ENCODE measurements at regions not wholly inside any gene's neighbourhood (a gene's known extent, or its start where the extent isn't known, plus 50 kb on each side); places are given as distances from the start of the nearest gene placed in this dataset.

DNA sequence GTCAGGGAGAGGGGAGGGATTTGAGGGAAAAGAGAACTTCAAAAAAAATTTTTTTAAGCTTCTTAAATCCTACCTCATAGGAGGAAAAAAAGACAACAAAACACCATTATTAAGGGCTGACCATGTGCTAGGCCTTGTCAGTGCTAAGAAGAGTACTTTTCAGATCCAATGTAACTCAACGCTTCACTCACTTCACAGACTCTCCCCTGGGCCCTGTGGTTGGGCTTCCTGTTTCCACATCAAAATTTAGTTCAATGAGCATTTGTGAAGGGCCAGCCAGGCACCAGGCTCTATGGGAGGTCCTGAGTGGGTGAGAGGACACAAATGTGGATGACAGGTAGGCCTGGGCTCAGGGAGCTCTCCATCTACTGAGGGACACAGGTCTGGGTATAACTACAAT is 249.8 kb downstream of the PTEN start:
- no peak for DNase-seq

DNA sequence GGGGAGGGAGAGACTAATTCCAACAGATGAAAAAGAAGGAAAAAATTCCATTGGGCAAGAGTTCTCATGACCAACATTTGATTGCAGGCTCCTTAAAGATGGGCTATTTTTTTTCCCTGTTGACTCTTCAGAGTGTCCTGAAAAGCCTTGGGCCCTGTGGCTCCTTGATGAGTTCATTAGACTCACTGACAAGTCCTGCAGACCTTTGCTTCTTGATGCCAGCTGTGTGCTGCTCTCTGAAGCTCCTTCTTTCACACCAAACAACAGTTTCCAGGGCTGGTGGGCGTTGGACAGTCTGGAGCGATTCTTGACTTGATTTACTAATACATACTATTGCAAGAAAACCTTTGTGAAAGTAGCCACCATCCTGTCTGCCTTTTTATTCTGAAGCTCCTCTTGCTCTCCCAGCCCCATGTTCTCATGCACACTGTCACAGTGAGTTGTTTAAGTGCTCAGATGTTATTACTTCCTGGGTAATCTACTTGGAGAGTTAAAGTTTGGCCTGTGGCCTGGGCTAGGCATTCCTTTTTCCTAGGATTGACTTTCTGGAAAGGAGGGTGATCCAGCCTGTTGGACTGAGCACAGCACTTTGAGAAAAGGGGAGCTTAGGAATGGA is 250.3 kb downstream of the PTEN start:
- DNase-seq: no peak

DNA sequence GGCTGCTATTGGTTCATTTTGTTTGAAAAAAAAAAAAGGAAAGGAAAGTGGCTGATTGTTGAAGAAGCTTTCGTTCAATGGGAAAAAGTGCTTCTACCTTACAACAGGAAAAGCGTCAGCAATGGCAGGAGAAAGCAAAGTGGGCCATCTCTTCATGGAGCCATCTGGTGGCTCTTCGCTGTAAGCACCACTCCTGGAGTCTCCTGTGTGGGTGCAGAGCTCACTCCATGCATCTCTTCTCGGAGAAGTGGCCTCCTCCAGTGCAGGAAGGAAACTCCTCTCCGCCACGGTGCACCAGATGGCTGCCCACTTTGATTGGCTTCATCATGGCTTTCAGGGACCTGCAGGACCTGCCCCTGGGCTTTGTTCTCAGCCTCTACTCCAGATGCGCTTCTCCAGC is 250.9 kb downstream of the PTEN start:
- peak; percentile 53 for DNase-seq

DNA sequence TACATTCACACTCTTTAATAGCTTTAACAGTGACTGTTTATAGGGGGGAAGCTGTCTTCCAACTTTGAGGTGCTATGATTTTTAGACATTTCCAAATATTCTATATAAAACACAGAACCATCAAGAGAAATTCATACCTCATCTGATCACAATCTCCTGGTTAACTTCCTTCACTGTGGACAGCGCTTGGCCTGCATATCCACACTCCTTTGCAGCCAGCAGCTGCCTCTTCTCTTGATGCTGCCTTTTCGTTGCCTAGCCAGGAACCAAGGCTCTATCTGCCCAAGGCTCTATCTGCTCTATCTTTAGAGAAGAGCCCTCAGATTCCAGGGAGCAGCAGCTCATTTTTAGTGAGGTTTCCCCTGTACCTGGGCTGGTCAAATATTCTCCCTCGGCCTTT is 252.0 kb downstream of the PTEN start:
- DNase-seq: no peak

DNA sequence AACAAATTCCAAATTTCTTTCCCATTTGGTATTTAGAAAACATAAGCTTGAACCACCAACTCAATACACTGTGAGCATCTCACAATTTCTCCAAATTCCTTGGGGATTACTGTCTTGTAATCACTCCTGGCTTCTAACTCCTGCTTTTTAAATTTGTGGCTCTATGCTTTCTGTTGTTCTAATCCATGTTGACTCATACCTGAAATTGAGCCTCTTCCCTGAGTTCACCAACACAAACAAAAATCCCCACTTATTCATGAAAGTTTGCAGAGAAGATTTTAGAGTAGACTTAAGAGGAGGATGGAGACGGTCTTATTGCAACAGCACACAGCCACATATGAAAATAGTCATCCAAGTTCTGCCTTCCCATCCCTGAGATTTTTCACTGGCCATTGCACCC is 252.5 kb downstream of the PTEN start:
- no peak for DNase-seq

DNA sequence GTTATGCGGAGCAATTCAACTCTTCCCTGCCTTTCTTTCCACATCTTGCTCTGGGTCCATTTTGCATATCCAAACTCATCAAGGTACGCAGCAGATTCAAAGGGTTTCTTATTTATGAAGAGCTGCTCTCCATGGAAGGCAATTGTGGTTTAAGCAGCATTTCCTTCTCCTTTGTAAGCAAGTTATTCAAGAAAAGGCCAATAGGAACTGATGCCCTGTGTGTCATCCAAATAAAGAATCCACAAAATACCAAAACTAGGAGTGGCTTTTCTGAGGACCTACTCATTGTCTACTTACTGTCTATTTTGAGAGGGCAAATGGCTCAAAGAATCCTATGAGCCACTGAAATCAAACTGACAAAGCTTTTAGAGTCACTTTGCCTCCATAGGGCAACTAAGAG is 253.1 kb downstream of the PTEN start:
- no peak for DNase-seq

DNA sequence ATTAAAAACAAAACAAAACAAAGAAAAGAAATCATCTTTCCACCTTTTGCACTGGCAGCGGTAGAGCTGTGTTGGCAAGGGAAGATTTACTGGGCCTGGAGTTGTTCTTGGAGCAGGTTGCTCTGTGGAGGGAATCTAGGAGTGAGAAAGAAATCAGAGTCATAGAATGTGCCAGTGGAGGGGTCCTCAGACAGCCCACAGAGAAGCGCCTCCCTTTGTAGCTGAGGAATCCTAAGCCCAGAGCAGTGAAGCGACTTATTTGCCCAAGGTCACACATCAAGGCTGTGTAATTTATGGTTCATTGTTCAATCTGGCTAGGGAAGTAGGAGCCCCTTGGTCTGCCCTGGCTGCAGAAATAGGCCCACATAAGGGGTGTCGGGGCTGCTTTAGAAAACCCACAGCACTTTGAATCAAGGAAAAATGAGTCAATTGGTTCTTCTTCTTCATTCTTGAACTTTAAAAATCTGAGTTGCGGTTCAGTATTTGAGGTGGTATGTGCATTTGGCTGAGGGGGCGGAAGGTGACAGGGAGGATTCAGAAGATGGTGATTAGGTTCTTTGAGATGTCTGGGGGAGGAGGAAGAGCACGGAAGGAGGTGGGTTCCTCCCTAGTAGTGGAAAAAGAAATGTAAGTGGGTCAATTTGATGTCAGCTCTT is 253.7 kb downstream of the PTEN start:
- DNase-seq: no peak

DNA sequence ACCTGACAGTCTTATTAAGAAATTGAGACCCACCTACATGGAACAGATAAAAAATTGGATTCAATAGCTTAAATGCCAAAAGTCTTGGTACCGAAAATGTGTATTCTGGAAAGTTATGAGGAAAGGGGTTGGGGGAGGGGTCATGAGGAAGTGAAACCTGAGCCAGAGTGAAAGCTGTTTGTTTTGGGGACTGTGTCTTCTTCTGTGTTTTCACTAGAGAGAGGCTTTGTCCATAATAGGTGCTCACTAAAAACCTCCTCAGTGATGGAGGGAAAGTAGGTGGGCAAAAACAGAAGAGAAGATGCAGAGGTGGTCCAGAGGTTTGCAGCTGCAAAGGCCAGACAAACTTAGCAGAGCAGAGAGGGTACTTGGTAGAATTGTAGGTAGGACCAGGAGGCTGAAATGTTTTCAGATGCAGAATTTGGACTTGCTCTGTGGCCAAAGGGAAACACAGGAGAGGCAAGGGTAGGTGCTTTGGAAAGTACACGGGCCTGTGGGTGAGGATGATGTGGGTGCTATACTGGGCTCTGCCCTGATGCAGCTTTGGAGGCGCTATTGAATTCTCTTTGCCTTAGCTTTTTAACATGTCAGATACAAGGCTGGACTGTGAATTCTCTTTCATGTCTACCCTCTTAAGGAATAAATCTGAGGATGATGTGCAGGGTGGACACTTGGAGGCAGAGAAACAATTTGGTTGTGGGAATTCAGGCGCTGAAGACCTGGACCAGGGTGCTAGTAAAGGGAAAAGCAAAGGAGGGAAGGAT is 254.6 kb downstream of the PTEN start:
- no peak for DNase-seq

DNA sequence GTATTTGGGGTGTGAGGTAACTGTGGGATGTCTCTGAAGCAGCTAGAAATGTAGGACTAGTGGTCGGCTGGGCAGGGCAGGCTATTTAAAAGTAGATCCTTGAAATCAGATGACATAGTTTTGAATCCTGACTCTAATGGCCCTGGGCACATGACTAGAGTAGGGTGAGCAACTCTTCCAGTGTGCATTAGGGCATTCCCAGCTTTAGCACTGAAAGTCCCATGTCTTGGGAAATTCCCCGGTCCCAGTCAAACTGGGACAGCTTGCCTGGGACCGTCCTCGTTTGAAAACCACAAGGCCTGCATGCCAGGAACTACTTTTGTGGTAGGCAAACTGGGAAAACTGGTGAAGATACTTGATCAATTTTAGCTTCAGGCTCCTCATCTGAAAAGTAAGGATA is 255.3 kb downstream of the PTEN start:
- no peak for DNase-seq

DNA sequence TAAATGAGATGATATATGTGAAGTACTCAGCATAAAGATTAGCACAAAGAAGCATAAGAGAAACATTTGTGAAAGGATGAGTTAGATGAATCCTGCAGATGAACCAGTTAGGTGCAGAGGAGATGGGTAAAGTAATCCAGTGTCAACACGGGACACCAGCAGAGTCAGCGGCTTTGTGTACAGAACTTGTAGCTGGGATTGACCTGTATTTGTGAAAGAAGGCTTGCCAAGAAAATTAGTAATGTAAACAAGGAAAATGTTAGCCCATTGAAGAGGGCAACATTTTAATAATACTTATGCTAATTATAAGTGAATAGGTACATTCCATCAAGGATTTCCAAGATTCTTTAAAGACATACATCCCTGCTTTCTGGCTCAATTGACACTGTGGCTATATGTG is 255.7 kb downstream of the PTEN start:
- DNase-seq: no peak

DNA sequence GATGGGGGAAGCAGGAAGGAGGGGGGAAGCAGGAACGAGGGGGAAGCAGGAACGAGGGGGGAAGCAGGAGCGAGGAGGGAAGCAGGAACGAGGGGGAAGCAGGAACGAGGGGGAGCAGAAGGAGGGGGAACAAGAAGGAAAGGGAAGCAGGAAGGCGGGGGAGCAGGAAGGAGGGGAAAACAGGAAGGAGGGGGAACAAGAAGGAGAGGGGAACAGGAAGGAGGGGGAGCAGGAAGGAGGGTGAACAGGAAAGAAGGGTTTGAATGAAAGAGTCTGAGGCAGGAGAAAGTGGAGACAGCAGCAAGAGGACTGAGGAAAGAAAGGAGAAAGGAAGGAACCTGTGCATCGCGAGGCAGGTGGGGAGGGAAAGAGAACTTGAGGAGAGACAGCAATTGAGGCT is 256.6 kb downstream of the PTEN start:
- DNase-seq: no peak

DNA sequence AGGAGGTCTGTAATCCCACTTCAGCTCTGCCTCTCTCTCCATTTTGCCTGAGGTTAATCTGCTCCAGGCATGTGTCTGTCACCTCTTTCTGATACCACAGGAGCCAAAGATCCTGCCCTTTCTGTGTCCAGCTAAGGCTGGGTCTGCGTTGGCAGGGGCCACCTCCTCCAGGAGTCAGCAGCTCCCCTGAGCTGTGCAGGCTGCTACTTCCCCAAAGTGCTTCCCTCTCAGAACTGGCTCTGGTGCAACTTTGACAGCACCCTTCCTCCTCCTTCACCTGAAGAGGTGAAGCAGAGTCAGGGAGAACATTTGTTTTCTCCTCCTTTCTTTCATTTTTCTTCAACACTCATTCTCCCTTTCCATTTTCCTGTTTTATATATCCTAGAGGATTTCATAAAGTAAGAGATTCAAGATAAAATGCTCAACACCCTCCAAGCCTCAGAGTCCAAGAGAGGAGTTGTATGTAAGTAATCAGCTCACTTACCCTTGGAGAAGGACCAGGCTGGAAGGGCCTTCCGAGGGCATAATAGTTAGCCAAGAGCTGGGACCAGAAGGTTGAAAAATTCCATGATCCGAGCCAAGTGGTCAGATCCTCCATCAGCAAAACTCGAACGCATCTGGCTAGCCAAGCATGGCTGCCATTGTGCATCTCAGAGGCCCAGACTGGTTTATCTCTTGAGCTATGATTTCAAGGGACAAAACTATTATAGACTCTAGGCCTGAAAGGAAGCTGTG is 257.3 kb downstream of the PTEN start:
- DNase-seq: no peak

DNA sequence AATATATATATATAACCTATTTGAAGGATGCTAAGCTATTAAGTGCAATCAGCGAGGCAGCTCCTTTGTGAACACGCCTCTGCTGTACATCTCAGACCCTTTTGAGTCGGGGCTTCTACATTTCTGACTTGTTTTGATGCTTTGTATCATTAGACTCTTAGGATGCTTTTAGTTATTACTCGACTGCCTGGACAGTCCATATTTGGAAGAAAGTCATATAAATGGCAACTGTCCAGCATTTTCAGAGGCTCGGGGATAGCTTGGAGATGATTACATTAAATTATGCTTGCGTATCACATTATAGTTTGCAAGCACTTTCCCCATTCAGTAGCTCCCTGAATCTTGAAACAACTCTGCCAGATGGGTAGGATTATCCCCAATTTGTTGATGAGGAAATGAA is 257.9 kb downstream of the PTEN start:
- no peak for DNase-seq

DNA sequence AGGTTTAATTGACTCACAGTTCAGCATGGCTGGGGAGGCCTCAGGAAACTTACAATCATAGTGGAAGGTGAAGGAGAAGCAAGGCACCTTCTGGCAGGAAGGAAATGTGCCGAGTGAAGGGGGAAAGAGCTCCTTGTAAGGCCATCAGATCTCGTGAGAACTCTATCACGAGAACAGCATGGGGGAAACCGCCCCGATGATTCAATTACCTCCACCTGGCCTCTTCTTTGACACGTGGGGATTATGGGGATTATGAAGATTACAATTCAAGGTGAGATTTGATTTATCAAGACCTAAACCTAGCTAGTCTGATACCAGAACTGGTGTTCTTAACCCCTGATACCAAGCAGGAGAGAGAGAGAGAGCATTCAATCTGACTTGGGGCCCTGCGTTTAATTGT is 258.7 kb downstream of the PTEN start:
- no peak for DNase-seq

DNA sequence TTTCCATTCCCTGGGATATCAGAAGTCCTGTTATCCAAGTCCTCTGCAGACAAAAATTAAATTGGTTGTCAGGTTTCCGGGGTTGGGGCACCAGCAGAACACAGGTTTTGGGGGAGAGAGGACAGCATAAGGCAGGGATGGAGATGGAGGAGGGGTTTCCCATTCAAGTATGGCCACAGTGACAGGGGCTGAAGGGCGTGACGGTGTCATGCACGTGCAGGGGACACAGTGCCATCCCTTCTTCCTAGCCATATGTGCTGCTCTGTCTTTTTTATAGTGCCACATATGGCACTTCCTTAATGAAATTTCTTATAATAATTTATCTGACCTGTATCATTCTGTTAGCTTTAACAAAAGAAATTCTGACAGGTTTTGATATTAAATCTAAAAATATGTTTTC is 259.2 kb downstream of the PTEN start:
- DNase-seq: no peak

DNA sequence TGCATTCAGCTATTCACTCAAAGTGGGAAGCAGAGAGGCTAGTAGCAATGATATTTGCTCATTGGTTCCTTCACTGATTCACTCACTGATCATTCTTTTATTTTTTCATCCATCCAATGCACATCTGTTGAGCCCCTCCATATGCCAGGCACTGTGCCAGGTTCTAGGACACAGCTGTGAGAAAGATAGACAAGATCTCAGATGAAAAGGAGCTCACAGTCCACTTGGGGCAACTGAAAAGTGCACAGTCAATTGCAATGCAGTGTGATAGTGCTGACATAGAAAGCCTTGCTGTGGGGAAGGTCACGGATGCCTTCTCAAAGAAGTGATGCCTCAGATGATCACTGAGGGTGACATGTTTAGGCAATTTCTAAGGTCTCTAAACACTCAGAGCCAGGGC is 262.3 kb downstream of the PTEN start:
- DNase-seq: no peak

DNA sequence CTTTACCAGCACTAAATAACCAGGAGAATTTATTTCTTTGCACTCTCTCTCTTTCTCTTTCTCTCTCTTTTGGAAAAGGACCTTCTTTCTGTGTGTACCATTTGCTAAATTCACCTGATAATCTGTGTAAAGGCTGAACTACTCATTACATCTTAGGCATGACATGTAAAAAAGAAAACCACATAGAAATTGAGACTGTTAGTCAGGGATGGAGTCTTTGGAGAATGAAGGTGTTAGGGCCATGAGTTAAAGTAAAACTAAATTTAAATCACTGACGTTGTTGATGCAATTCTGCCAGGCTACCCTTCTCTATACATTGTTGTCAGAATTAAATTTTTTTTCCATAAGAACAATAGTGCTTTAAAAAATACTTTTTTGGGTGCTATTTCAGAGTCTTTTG is 263.3 kb downstream of the PTEN start:
- no peak for DNase-seq

DNA sequence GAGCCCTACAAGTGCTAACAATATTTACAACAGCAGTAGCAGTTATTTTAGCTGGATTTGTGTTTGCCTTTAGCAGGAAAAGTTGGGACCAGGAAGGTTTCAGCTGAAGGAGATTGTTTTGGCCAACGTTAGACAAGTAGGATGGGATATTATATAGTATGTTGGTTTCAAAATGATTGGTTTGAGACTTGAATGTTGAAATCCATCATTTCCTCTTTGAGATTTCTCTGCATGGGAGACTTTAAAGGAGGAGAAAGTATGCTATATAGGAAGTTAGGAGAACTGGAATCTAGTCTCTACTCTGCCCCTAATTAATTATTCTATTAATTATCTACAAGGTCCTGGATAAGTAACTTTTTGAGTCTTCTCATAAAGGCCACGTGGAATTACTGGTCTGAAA is 263.8 kb downstream of the PTEN start:
- DNase-seq: no peak

DNA sequence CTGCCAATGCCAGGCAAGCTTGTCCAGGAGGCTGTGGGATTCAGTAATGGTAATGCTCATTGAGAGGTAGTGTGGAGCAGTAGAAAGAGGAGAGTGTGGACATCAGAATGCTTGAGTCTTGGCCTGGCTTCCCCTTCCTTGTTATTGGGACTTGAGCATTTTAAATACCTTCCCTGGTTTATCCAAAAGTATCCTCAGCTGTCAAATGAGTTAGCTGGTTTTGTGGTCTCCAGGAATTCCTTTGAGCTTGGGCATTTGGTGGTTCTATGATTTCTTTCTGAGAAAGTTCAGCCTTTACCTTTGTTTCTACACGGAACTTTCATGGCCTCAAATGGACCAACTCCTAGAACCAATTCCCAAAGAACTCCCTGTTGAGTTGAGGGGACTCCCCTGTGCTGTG is 264.3 kb downstream of the PTEN start:
- DNase-seq: no peak

DNA sequence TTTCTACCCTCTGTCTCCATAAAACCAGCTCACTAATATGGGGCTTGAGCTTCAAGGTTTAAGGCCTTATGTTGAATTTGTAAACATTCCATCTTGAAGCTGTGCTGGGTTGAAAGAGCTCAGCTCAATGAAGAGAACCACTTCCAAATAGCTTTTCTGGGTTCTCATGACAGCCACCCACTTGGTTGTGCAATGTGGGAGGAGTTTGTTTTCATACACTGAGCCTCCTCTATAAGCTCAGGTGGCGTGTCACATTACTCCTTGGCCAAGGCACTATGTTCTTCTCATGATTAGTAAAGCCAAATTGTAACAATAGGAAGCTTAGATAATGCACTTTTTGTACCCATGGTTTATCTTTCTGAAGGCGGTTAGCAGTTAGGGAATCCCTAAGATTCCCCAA is 265.6 kb downstream of the PTEN start:
- DNase-seq: no peak

DNA sequence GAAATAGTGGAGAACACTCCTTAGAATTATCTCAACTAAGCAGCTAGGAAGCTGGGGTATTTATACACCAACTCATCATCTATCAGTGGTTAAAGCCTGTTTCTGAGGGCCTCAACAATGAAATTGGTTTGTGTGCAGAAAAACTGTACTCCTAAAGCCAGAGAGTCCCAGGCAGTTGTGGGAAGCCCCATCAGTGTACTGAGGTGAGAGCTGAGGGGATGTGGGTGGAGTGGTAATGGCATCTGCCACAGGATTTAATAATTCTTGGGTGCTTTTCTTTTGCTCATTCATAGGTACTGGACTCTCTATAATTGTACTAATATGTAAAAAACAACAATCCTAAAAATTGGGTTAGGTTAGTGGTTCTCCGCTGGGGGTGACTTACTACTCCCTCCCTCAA is 267.5 kb downstream of the PTEN start:
- no peak for DNase-seq

DNA sequence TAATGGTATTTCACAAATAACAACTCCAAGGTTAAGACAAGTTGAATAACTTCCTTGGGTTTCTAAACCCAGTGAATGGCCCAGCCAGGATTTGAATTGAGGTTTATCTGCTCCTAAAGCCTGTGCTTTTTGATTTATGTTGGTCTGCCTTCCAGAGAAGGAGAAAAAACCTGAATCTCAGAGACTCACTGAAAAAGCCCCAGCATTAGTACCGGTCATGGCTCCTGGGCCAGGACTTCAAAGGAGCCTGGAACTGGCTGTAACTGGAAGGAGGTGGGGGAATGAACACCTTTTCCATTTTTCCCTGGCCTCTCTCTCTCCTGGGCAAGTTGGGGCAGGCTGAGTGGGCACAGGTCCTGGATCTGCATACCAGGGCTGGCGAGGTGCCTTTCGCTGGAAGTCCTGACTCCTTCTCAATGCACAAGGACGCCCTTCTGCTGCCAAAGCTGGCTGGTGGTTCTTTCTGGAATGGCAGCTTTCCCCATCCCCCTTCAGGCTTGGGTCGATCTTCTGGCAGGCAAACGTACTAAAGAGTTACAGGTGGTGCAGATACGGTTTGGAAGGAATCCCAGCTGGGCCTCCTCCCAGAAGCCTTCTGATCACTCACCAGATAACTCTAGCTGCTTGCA is 268.2 kb downstream of the PTEN start:
- no peak for DNase-seq

DNA sequence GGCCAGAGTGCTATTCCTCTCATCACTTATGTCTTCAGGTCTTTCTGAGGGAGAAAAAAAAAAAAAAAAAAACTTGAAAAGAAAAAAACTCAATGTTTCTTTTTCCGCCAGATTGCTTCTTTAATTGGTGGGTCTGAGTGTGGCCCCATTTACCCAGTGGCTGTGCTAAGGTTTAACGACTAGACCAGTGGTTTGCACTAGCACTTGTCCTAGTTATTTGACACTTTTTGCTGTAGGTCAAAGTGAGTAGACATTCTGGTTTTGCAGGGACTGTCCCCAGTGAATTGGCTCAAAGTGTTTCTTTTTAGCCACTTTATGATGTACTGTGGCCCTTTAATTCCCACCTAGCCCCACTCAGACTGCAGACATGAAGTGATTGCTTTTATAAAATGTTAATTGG is 273.3 kb downstream of the PTEN start:
- DNase-seq: no peak

Data from 8988T (cell line).